ENCODE measurements at regions not wholly inside any gene's neighbourhood (a gene's known extent, or its start where the extent isn't known, plus 50 kb on each side); places are given as distances from the start of the nearest gene placed in this dataset.

- no peak for TF ChIP-seq REST (IDR thresholded peaks at IDR 0.05; ENCODE audit: insufficient read depth in 1 of 2, low read depth in 2 of 2, low read length in 2 of 2)
- no peak for TF ChIP-seq FOXP2 (optimal IDR thresholded peaks at IDR 0.05; ENCODE audit: borderline replicate concordance, extremely low read depth, extremely low read length, insufficient read depth)
Observed at GRCh38 chr3:177824190-177824786, 627.0 kb upstream of the TBL1XR1 start.

- TF ChIP-seq FOXP2 (optimal IDR thresholded peaks at IDR 0.05; ENCODE audit: borderline replicate concordance, extremely low read depth, extremely low read length, insufficient read depth) (no peak), REST (IDR thresholded peaks at IDR 0.05; ENCODE audit: insufficient read depth in 1 of 2, low read depth in 2 of 2, low read length in 2 of 2) (no peak), POLR2AphosphoS5 (IDR thresholded peaks at IDR 0.05; ENCODE audit: low read depth, low read length) (no peak), TAF1 (IDR thresholded peaks at IDR 0.05; ENCODE audit: borderline replicate concordance, insufficient read depth, low read length) (no peak), SIN3A (IDR thresholded peaks at IDR 0.05; ENCODE audit: borderline replicate concordance, insufficient read depth, low read length) (no peak)
Observed at GRCh38 chr3:177824841-177825240, 627.6 kb upstream of the TBL1XR1 start.

GRCh38 chr3:177826253-177826652, 629.0 kb upstream of the TBL1XR1 start:
- no peak for TF ChIP-seq TAF1 (IDR thresholded peaks at IDR 0.05; ENCODE audit: borderline replicate concordance, insufficient read depth, low read length)
- no peak for TF ChIP-seq POLR2AphosphoS5 (IDR thresholded peaks at IDR 0.05; ENCODE audit: low read depth, low read length)
- TF ChIP-seq FOXP2 (optimal IDR thresholded peaks at IDR 0.05; ENCODE audit: borderline replicate concordance, extremely low read depth, extremely low read length, insufficient read depth), result no peak
- no peak for TF ChIP-seq REST (IDR thresholded peaks at IDR 0.05; ENCODE audit: insufficient read depth in 1 of 2, low read depth in 2 of 2, low read length in 2 of 2)
- no peak for TF ChIP-seq SIN3A (IDR thresholded peaks at IDR 0.05; ENCODE audit: borderline replicate concordance, insufficient read depth, low read length)

GRCh38 chr3:177827511-177828207, 630.4 kb upstream of the TBL1XR1 start:
- TF ChIP-seq FOXP2 (optimal IDR thresholded peaks at IDR 0.05; ENCODE audit: borderline replicate concordance, extremely low read depth, extremely low read length, insufficient read depth) (no peak), POLR2AphosphoS5 (IDR thresholded peaks at IDR 0.05; ENCODE audit: low read depth, low read length) (no peak), REST (IDR thresholded peaks at IDR 0.05; ENCODE audit: insufficient read depth in 1 of 2, low read depth in 2 of 2, low read length in 2 of 2) (no peak), SIN3A (IDR thresholded peaks at IDR 0.05; ENCODE audit: borderline replicate concordance, insufficient read depth, low read length) (no peak), TAF1 (IDR thresholded peaks at IDR 0.05; ENCODE audit: borderline replicate concordance, insufficient read depth, low read length) (no peak)
